NCI-H1436 treated with DMSO at 0.1 percent for 48 hours (cell line): ENCODE measurements at regions not wholly inside any gene's neighbourhood (a gene's known extent, or its start where the extent isn't known, plus 50 kb on each side); places are given as distances from the start of the nearest gene placed in this dataset.
"Not testable (repeated sequence)": the region's sequence is repeated elsewhere in the genome, so short reads cannot be mapped to it uniquely, and the experiment has no call there.

ENCODE experiments used
- DNase-seq: peaks from one replicate; lab custom pipeline; 2025; lab: John Stamatoyannopoulos, UW

- peak; percentile 94 for DNase-seq
Measured at GRCh38 chr1:73065339-73066041, 783.2 kb upstream of the NEGR1 start.

DNA sequence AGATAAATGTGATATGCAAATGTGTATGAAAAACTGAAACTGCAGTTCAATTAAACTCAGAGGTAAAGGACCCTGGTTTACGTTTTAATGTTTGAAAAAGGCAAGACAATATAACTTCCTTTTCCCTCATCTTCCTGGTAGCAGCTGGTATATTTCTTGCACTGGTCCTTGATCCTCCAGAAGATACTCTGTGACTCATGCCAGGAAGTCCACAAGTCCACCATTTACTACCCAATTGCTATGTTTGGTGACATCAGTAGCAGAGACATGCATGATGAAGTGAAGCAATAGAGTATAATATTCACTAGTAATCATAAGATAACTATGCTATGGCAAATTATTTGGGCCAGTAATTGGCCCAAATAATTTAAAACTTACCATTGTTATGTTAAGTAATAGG, 774.5 kb upstream of the NEGR1 start:
- no peak for DNase-seq

DNA sequence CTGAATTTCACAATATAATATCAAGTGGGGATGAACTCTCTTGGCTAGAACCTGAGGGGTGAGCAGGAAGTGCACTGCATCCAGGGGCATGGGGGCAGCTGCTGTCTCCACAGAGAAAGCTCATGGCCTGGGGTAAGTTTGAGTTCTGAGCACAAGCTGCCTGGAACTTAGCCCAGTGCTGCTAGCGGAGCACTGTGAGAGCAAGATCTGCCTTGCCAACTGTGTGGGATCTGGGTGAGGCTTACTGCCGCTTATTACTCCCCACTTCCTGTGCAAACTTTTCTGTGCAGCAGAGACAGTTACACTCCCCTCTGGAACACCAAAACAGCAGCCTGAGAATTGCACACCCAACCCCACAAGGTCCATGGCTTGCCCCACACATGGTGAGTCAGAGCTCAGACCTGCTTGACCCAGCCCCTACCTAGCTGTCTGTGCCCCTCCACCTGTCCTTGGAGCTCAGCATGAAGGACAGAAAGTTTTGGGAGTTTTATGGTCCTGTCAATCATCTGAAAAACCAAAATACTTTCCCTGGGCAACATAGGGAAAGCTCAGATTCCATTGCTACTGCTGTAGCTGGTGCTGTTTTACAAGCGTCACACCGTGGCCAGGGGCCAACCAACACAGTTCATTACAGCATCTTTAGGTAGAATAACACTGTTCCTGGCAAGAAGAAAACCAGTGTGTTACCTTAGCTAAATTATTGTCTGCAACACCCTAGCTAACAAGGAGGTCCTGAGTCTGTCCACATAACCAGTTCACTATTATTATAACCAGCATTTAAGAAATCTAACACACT, 762.1 kb upstream of the NEGR1 start:
- no peak for DNase-seq

- DNase-seq: no peak
Measured at GRCh38 chr1:73042403-73042802, 760.1 kb upstream of the NEGR1 start.

DNA sequence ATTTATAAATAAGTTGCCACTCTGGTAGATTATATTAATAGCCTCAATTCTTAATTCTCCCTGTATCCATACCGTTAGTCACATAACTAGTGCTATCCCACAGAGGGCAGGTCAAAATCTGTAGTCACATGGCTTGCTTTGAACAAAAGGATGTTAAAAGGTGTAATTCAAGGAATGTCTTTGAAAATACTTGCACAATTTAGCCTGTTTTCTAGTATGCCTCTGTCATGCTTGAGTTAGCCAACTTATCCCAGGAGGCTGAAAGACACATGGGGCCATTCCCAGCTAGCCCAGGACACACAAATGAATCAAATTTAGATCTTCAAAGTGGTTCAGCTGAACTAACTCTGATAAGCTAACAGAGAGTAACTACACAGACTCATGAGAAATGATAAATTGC, 758.5 kb upstream of the NEGR1 start:
- DNase-seq: no peak

- no peak for DNase-seq
Measured at GRCh38 chr1:73034271-73034670, 751.9 kb upstream of the NEGR1 start.

DNA sequence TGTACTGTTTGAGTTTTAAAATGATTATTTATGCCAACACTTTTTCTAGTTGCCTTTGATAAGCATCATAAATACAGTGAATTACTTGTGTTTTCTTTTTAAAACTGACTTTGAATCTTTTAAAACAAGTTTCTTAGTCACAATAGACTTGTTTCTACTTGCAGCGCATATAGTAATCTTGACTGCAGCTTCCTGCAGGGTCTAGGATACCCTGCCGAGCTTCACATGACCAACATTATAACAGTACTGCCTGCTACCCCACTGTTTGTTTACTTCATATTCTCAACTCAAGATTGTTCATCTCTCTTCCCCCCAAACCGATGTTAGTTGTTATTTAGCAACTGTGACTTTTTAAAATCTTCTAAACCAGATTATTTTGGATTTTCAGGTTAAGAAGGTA, 751.3 kb upstream of the NEGR1 start:
- no peak for DNase-seq

DNA sequence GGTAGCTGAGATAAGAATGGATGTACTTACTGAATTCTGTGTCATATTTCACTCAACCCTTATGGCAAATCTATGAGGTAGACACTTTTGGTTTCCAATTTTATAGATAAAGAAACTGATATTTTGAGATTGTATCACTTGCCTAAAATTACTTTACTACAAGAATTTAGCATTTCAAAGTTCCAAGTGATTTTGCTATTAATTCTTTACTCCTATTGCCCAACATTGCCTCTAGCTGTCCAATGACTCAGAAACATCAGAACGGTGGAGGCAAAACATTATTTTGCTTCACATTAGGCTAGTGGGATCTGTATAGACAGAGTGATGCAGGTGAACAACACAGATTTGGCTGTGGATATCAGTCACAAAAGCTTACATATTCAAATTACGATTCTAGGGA, 747.2 kb upstream of the NEGR1 start:
- no peak for DNase-seq

GRCh38 chr1:73026114-73026513, 743.8 kb upstream of the NEGR1 start:
- DNase-seq: no peak

- no peak for DNase-seq
Measured at GRCh38 chr1:73009938-73010337, 727.6 kb upstream of the NEGR1 start.

DNA sequence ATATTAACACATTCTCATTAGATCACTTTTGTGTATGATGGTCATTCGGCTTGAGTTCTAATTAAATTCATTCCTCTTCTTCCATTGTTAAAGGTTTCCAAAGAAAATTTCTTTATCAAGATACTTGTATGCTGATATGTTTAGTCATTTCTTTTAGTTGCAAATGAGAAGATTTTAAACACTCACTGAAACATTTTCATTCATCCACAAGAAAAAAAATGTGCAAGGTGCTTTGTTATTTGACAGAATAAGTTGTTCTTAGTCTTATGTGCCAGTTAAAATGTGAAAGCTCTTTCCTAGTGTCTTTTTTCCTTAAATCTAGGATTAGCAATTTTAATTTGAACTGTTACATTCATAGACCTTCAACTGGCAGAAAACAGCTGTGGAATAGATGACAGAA, 727.0 kb upstream of the NEGR1 start:
- DNase-seq: no peak

- DNase-seq: no peak
Measured at GRCh38 chr1:72997624-72998023, 715.3 kb upstream of the NEGR1 start.

GRCh38 chr1:72997041-72997440, 714.7 kb upstream of the NEGR1 start:
- no peak for DNase-seq

GRCh38 chr1:72987871-72988270, 705.5 kb upstream of the NEGR1 start:
- DNase-seq: not testable (repeated sequence)

- no peak for DNase-seq
Measured at GRCh38 chr1:72986591-72987290, 704.4 kb upstream of the NEGR1 start.

DNA sequence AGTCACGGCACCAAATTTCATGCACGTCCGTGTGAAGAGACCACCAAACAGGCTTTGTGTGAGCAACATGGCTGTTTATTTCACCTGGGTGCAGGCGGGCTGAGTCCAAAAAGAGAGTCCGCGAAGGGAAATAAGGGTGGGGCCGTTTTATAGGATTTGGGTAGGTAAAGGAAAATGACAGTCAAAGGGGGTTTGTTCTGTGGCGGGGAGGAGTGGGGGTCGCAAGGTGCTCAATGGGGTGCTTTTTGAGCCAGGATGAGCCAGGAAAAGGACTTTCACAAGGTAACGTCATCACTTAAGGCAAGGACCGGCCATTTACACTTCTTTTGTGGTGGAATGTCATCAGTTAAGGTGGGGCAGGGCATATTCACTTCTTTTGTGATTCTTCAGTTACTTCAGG, 702.7 kb upstream of the NEGR1 start:
- DNase-seq: not testable (repeated sequence)

DNA sequence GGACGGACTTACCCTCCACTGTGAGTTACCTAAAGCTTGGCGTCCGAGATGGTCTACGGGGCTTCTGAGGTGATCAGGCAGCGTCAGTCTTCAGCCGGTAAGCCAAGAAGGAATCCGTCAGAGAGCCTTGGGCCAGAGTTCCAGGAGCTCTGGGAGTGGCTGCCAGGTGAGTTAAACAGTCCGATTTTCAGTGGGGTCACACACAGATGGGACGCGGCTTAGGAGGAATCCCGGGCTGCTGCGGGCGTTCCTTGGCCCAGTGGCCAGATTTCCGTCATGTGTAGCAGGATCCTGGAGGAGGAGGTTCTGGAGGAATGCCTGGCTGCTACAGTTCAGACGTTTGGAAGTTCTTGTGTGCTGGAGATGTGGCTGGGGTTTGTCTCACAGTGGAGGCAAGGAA, 700.7 kb upstream of the NEGR1 start:
- DNase-seq: not testable (repeated sequence)

DNA sequence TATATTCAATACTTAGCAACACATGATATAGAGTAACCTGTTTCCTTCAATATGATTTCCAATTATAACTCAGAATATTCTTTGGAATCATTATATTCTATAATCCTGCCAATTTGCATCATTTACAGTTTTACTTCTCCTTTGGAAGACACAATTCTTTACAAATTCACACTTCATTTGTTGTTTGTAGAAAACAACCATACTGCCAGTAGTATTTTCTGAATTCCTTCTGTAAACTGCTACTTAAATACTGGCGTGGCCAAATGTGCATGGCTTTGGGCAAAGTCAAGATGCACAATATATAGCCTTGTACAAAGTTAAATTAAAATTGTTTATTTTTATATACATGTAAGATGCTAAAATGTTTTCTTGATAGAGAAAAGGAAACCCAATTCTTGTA, 687.1 kb upstream of the NEGR1 start:
- DNase-seq: no peak

- no peak for DNase-seq
Measured at GRCh38 chr1:72954943-72955342, 672.6 kb upstream of the NEGR1 start.

DNA sequence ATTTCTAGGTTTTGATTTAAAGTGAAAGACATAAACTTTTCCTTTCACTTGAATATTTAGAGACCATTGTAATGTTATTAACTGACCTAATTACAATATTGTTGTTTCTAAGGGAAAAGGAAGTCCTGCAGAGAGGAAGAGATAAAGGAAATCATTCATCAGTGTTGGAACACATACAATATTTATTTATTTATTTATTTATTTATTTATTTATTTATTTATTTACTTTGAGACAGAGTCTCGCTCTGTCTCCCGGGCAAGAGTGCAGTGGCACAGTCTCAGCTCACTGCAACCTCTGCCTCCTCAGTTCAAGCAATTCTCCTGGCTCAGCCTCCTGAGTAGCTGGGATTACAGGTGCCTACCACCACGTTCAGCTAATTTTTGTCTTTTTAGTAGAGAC, 668.6 kb upstream of the NEGR1 start:
- DNase-seq: not testable (repeated sequence)

DNA sequence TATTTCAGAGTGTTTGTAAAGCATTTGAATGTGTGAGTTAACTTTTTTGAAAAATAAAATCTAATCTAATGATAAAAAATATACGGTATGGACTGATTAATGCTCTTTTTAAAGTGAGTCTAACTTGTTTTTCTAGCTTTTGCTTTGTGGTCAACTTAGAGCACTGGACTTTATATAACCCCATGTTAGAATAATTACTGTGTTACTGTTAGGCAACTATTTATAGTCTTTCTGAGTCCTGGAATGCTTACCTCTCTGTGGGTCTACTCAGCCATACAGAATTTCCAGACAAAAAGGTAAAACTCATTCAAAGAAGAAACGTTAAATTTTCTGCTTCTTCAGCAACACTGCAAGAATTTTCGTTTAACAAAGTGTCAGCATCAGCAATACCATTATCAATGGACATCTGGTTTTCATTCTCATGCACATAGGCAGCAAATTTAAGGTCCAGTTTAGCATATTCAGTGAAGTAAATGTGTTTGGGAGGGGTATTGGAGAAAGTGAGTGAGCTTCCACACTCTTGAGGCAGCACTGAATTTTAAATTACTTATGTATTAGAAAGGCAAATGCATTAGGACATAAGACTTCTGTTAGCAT, 664.7 kb upstream of the NEGR1 start:
- no peak for DNase-seq

- DNase-seq: no peak
Measured at GRCh38 chr1:72942008-72942407, 659.7 kb upstream of the NEGR1 start.

DNA sequence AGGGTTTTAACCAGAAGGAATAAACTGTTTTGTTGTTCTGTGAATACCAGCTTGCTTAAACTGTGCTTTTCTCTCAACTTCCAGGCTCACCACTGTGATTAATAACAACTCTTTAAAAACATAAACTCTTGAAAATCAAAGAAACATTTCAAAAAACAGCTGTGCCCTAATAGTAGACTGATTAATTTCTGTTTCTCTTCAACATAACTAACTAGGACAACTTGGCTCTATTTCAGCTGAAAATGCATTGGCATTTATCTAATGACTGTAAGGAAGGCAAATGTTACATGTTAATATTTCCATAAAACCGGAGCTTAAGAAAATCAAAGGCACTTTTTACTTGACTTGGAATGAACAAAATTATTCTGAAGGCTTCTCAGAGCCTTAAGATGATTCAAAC, 656.1 kb upstream of the NEGR1 start:
- no peak for DNase-seq
